Sigmoid colon (tissue), 4 donors: ENCODE measurements at regions not wholly inside any gene's neighbourhood (a gene's known extent, or its start where the extent isn't known, plus 50 kb on each side); places are given as distances from the start of the nearest gene placed in this dataset.

Experiments used
- CTCF ChIP-seq, 4 experiments: fragments of 450-650 bp in 3 of 4; fragments of 200-600 bp in 1 of 4; IDR thresholded peaks; one replicate each; pipeline ENCODE4 v1.5.1; 2016 to 2019; ENCODE audit warnings: antibody characterized with exemption in 4 of 4, mild to moderate bottlenecking in 3 of 4, moderate library complexity in 2 of 4
- EP300 ChIP-seq, 4 donors: sonication (generic); formaldehyde crosslinking; IDR thresholded peaks; one replicate each; pipeline ENCODE4 v1.6.1; 2017; ENCODE audit warnings: antibody characterized with exemption in 4 of 4
- POLR2A ChIP-seq, 2 donors: fragments of 450-650 bp; IDR thresholded peaks; one replicate each; pipeline ENCODE4 v1.6.1; 2016; ENCODE audit warnings: antibody characterized with exemption in 2 of 2, mild to moderate bottlenecking in 2 of 2, moderate library complexity in 2 of 2

GRCh38 chr17:15076991-15077663 lies 188.0 kb downstream of the PMP22 start:
- TF ChIP-seq CTCF (IDR thresholded peaks at IDR 0.05) (no peak), EP300 (IDR thresholded peaks at IDR 0.05) (no peak), POLR2A (IDR thresholded peaks at IDR 0.05) (no peak)
